SK-N-SH (cell line): ENCODE measurements at regions not wholly inside any gene's neighbourhood (a gene's known extent, or its start where the extent isn't known, plus 50 kb on each side); places are given as distances from the start of the nearest gene placed in this dataset.

Source experiments
- CTCF ChIA-PET: fragments of 300-600, 350-600 bp; formaldehyde crosslinking; extraction: SDS; loops from one replicate; lab custom pipeline; 2021; lab: Yijun Ruan, JAX
- POLR2A ChIA-PET: fragments of 350-600 bp; sonication (Branson Sonifier 250); formaldehyde crosslinking; extraction: SDS; loops from one replicate; lab custom pipeline; 2020; ENCODE audit warnings: antibody characterized with exemption, inconsistent platforms; lab: Yijun Ruan, JAX
- DNase-seq: peaks from one replicate; pipeline ENCODE4 v3.0.0; 2012
- H2AFZ ChIP-seq: fragments of 200-600 bp; sonication (generic); 2 replicates; pipeline ENCODE4 v1.8.1; 2016; ENCODE audit warnings: antibody characterized with exemption, mild to moderate bottlenecking, low read depth
- H3F3A ChIP-seq: fragments of 200-600 bp; sonication (generic); replicated peaks from 2 replicates; pipeline ENCODE3; 2016; ENCODE audit warnings: antibody characterized with exemption, mild to moderate bottlenecking; ENCODE audit not compliant: insufficient read depth
- H3K27ac ChIP-seq, 2 experiments: fragments of 200-500 bp in 1 of 2; fragments of 200-600 bp in 1 of 2; sonication (Bioruptor generic) in 1 of 2; sonication (generic), shearing (Covaris generic) in 1 of 2; 2 replicates each; pipeline versions ENCODE4 v1.5.1 to v1.6.1; 2014 to 2016; ENCODE audit warnings: low read depth in 2 of 2, inconsistent platforms in 1 of 2, low read length in 1 of 2, mild to moderate bottlenecking in 1 of 2, mixed read lengths in 1 of 2
- H3K27me3 ChIP-seq: fragments of 200-600 bp; sonication (generic), shearing (Covaris generic); 2 replicates; pipeline ENCODE4 v1.6.1; 2016; ENCODE audit warnings: mixed run types; ENCODE audit not compliant: insufficient read depth
- H3K36me3 ChIP-seq, 2 experiments: fragments of 200-500 bp in 1 of 2; fragments of 200-600 bp in 1 of 2; sonication (Bioruptor generic) in 1 of 2; sonication (generic) in 1 of 2; replicated peaks in 1 of 2; 2 replicates each; pipeline versions ENCODE3 to v1.5.1; 2014 to 2016; ENCODE audit warnings: low read length in 1 of 2, mild to moderate bottlenecking in 1 of 2; ENCODE audit not compliant: insufficient read depth in 2 of 2, control insufficient read depth in 1 of 2
- H3K4me1 ChIP-seq, 2 experiments: fragments of 200-500 bp in 1 of 2; fragments of 200-600 bp in 1 of 2; sonication (Bioruptor generic) in 1 of 2; sonication (generic), shearing (Covaris generic) in 1 of 2; 2 replicates each; pipeline versions ENCODE4 v1.5.1 to v1.6.1; 2014 to 2016; ENCODE audit warnings: low read depth in 1 of 2, low read length in 1 of 2, mixed run types in 1 of 2; ENCODE audit not compliant: insufficient read depth in 2 of 2, control insufficient read depth in 1 of 2
- H3K4me2 ChIP-seq: fragments of 200-600 bp; sonication (generic), shearing (Covaris generic); 2 replicates; pipeline ENCODE4 v1.6.1; 2017; ENCODE audit warnings: mixed run types
- H3K4me3 ChIP-seq, 2 experiments: fragments of 200-500 bp in 1 of 2; fragments of 200-600 bp in 1 of 2; sonication (Bioruptor generic) in 1 of 2; sonication (generic), shearing (Covaris generic) in 1 of 2; 2 replicates each; pipeline versions ENCODE4 v1.5.1 to v1.8.1; 2014 to 2016; ENCODE audit warnings: low read depth in 2 of 2, inconsistent platforms in 1 of 2, low read length in 1 of 2, mild to moderate bottlenecking in 1 of 2, mixed read lengths in 1 of 2, moderate library complexity in 1 of 2
- H3K79me2 ChIP-seq: fragments of 200-600 bp; sonication (generic); 2 replicates; pipeline ENCODE4 v1.8.1; 2017; ENCODE audit warnings: mild to moderate bottlenecking; ENCODE audit not compliant: insufficient read depth
- H3K9ac ChIP-seq: fragments of 200-600 bp; sonication (generic); 2 replicates; pipeline ENCODE4 v1.6.1; 2017; ENCODE audit warnings: mixed run types
- H3K9me2 ChIP-seq: fragments of 200-600 bp; sonication (generic); 2 replicates; pipeline ENCODE4 v1.6.1; 2017; ENCODE audit warnings: mixed run types
- H3K9me3 ChIP-seq: fragments of 200-600 bp; sonication (generic); 2 replicates; pipeline ENCODE4 v1.6.1; 2017; ENCODE audit warnings: mixed run types, mild to moderate bottlenecking, moderate library complexity
- H4K20me1 ChIP-seq: fragments of 200-600 bp; sonication (generic); 2 replicates; pipeline ENCODE4 v1.6.1; 2017; ENCODE audit warnings: mild to moderate bottlenecking, mixed run types; ENCODE audit not compliant: insufficient read depth
- CHD2 ChIP-seq: fragments of 150-350 bp; IDR thresholded peaks from 2 replicates; pipeline ENCODE4 v1.6.1; 2018; ENCODE audit warnings: low read length; ENCODE audit not compliant: partially characterized antibody
- ELF1 ChIP-seq: IDR thresholded peaks from 2 replicates; pipeline ENCODE4 v1.4.0; 2012
- EZH2phosphoT487 ChIP-seq: fragments of 200-600 bp; sonication (generic); IDR thresholded peaks from 2 replicates; pipeline ENCODE4 v1.6.1; 2017; ENCODE audit warnings: low read depth, mixed run types, mild to moderate bottlenecking, antibody characterized with exemption, moderate library complexity, borderline replicate concordance
- FOSL2 ChIP-seq: IDR thresholded peaks from 2 replicates; pipeline ENCODE4 v1.4.0; 2012; ENCODE audit warnings: low read depth, mild to moderate bottlenecking, moderate library complexity, borderline replicate concordance
- FOXJ3 ChIP-seq: sonication (generic); formaldehyde crosslinking; IDR thresholded peaks from 2 replicates; pipeline ENCODE4 v1.5.1; 2020; ENCODE audit warnings: mild to moderate bottlenecking, missing genetic modification reagents
- FOXM1 ChIP-seq: IDR thresholded peaks from 2 replicates; pipeline ENCODE4 v1.4.0; 2012; ENCODE audit warnings: low read depth, mild to moderate bottlenecking
- MXI1 ChIP-seq: IDR thresholded peaks from 2 replicates; pipeline ENCODE4 v1.6.1; 2012; ENCODE audit warnings: mild to moderate bottlenecking, low read depth, low read length, improper control_type of control experiment
- NFIC ChIP-seq: IDR thresholded peaks from 2 replicates; pipeline ENCODE4 v1.4.0; 2012; ENCODE audit warnings: borderline replicate concordance
- POLR2AphosphoS5 ChIP-seq: IDR thresholded peaks from 2 replicates; pipeline ENCODE4 v1.6.1; 2012; ENCODE audit warnings: low read depth, low read length
- RXRA ChIP-seq: IDR thresholded peaks from 2 replicates; pipeline ENCODE4 v1.4.0; 2012; ENCODE audit warnings: low read depth, mild to moderate bottlenecking, borderline replicate concordance
- SIN3A ChIP-seq: IDR thresholded peaks from 2 replicates; pipeline ENCODE4 v1.6.1; 2012; ENCODE audit warnings: low read depth, mild to moderate bottlenecking, low read length, moderate library complexity, borderline replicate concordance
- SMC3 ChIP-seq: IDR thresholded peaks from 2 replicates; pipeline ENCODE4 v1.6.1; 2012; ENCODE audit warnings: low read depth, low read length, improper control_type of control experiment
- TCF12 ChIP-seq: IDR thresholded peaks from 2 replicates; pipeline ENCODE4 v1.4.0; 2012
- YY1 ChIP-seq: IDR thresholded peaks from 2 replicates; pipeline ENCODE4 v1.4.0; 2012; ENCODE audit warnings: low read depth, mild to moderate bottlenecking
- WGBS: methylation state at CpG from one replicate; pipeline ENCODE4 v1.1.6; 2017; ENCODE audit warnings: low lambda C conversion rate; 5-methylcytosine and 5-hydroxymethylcytosine counted together
- TF ChIP-seq, protein P1 (sequence below): IDR thresholded peaks from 2 replicates; pipeline ENCODE4 v1.4.0; 2012; ENCODE audit warnings: low read depth, borderline replicate concordance
- TF ChIP-seq, protein P2 (sequence below): IDR thresholded peaks from 2 replicates; pipeline ENCODE4 v1.6.1; 2012; ENCODE audit warnings: mild to moderate bottlenecking, low read depth, low read length, moderate library complexity
- TF ChIP-seq, protein P3 (sequence below): fragments of 150-350 bp; IDR thresholded peaks from 2 replicates; pipeline ENCODE4 v1.6.1; 2017; ENCODE audit warnings: antibody characterized with exemption, low read length, low read depth, borderline replicate concordance
- TF ChIP-seq, protein P4 (sequence below): IDR thresholded peaks from 2 replicates; pipeline ENCODE4 v1.4.0; 2012; ENCODE audit warnings: low read depth, borderline replicate concordance
- TF ChIP-seq, protein P5 (sequence below): fragments of 150-350 bp; IDR thresholded peaks from 2 replicates; pipeline ENCODE4 v1.6.1; 2016; ENCODE audit warnings: mild to moderate bottlenecking, low read depth, low read length
- TF ChIP-seq, protein P6 (sequence below): IDR thresholded peaks from 2 replicates; pipeline ENCODE4 v1.4.0; 2012; ENCODE audit warnings: low read depth

DNA sequence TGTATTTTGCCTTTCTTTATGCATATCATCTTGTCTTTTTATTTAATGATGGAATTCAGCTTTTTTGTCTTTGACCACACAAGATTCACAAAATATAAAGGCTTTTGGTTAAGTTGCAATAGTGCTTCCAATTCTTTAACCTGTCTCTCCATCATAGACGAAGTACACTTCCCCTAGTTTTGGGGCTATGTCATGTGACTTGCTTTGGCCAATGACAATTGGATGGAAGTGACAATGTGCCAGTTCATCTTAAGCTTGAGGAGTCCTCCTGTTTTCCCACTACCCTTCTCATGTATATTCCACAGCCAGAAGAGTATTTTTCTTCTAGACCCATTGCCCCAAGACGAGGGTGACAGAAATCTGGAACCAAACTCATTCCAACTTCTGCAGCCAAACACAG, 419.6 kb upstream of the BRINP3 start:
- Histone ChIP-seq H3K79me2 (no peaks in the 10 kb centered on the region), H3F3A (no peaks in the 10 kb centered on the region), H3K4me1 (no peaks in the 10 kb centered on the region), H3K36me3 (no peaks in the 10 kb centered on the region), H2AFZ (no peak overlapping the region), H3K27me3 (no peaks in the 10 kb centered on the region), H3K4me3 (no peak overlapping the region), H3K9me3 (no peaks in the 10 kb centered on the region), H4K20me1 (no peaks in the 10 kb centered on the region), H3K4me2 (no peak overlapping the region), H3K9me2 (no peaks in the 10 kb centered on the region), H3K27ac (no peak overlapping the region), H3K9ac (no peak overlapping the region)
- WGBS: 5% methylated on average over 2 of the region's 2 CpGs
- TF ChIP-seq POLR2AphosphoS5 (no peak), MXI1 (no peak), FOXJ3 (no peak), SIN3A (no peak), TCF12 (no peak), FOSL2 (no peak), NFIC (no peak), CHD2 (no peak), RXRA (no peak), YY1 (no peak), SMC3 (no peak), ELF1 (no peak), EZH2phosphoT487 (no peak), FOXM1 (no peak)
- TF ChIP-seq, protein P1, sequence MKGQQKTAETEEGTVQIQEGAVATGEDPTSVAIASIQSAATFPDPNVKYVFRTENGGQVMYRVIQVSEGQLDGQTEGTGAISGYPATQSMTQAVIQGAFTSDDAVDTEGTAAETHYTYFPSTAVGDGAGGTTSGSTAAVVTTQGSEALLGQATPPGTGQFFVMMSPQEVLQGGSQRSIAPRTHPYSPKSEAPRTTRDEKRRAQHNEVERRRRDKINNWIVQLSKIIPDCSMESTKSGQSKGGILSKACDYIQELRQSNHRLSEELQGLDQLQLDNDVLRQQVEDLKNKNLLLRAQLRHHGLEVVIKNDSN: no peak
- TF ChIP-seq, protein P2, sequence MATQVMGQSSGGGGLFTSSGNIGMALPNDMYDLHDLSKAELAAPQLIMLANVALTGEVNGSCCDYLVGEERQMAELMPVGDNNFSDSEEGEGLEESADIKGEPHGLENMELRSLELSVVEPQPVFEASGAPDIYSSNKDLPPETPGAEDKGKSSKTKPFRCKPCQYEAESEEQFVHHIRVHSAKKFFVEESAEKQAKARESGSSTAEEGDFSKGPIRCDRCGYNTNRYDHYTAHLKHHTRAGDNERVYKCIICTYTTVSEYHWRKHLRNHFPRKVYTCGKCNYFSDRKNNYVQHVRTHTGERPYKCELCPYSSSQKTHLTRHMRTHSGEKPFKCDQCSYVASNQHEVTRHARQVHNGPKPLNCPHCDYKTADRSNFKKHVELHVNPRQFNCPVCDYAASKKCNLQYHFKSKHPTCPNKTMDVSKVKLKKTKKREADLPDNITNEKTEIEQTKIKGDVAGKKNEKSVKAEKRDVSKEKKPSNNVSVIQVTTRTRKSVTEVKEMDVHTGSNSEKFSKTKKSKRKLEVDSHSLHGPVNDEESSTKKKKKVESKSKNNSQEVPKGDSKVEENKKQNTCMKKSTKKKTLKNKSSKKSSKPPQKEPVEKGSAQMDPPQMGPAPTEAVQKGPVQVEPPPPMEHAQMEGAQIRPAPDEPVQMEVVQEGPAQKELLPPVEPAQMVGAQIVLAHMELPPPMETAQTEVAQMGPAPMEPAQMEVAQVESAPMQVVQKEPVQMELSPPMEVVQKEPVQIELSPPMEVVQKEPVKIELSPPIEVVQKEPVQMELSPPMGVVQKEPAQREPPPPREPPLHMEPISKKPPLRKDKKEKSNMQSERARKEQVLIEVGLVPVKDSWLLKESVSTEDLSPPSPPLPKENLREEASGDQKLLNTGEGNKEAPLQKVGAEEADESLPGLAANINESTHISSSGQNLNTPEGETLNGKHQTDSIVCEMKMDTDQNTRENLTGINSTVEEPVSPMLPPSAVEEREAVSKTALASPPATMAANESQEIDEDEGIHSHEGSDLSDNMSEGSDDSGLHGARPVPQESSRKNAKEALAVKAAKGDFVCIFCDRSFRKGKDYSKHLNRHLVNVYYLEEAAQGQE: no peak
- TF ChIP-seq, protein P3, sequence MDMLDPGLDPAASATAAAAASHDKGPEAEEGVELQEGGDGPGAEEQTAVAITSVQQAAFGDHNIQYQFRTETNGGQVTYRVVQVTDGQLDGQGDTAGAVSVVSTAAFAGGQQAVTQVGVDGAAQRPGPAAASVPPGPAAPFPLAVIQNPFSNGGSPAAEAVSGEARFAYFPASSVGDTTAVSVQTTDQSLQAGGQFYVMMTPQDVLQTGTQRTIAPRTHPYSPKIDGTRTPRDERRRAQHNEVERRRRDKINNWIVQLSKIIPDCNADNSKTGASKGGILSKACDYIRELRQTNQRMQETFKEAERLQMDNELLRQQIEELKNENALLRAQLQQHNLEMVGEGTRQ: no peak
- TF ChIP-seq, protein P4, sequence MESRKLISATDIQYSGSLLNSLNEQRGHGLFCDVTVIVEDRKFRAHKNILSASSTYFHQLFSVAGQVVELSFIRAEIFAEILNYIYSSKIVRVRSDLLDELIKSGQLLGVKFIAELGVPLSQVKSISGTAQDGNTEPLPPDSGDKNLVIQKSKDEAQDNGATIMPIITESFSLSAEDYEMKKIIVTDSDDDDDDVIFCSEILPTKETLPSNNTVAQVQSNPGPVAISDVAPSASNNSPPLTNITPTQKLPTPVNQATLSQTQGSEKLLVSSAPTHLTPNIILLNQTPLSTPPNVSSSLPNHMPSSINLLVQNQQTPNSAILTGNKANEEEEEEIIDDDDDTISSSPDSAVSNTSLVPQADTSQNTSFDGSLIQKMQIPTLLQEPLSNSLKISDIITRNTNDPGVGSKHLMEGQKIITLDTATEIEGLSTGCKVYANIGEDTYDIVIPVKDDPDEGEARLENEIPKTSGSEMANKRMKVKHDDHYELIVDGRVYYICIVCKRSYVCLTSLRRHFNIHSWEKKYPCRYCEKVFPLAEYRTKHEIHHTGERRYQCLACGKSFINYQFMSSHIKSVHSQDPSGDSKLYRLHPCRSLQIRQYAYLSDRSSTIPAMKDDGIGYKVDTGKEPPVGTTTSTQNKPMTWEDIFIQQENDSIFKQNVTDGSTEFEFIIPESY: no peak
- TF ChIP-seq, protein P5, sequence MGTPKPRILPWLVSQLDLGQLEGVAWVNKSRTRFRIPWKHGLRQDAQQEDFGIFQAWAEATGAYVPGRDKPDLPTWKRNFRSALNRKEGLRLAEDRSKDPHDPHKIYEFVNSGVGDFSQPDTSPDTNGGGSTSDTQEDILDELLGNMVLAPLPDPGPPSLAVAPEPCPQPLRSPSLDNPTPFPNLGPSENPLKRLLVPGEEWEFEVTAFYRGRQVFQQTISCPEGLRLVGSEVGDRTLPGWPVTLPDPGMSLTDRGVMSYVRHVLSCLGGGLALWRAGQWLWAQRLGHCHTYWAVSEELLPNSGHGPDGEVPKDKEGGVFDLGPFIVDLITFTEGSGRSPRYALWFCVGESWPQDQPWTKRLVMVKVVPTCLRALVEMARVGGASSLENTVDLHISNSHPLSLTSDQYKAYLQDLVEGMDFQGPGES: no peak
- TF ChIP-seq, protein P6, sequence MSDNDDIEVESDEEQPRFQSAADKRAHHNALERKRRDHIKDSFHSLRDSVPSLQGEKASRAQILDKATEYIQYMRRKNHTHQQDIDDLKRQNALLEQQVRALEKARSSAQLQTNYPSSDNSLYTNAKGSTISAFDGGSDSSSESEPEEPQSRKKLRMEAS: no peak
- CTCF ChIA-PET: no interaction called here
- POLR2A ChIA-PET: no interaction called here
- DNase-seq: no peak
